WTC11 (cell line): ENCODE measurements at regions not wholly inside any gene's neighbourhood (a gene's known extent, or its start where the extent isn't known, plus 50 kb on each side); places are given as distances from the start of the nearest gene placed in this dataset.
"Not testable (repeated sequence)": the region's sequence is repeated elsewhere in the genome, so short reads cannot be mapped to it uniquely, and the experiment has no call there.

Experiments
- CTCF ChIP-seq: fragments of 200-600 bp; IDR thresholded peaks from 2 replicates; pipeline ENCODE4 v1.8.0; 2022; ENCODE audit warnings: antibody characterized with exemption
- ETV6 ChIP-seq: sonication (generic); formaldehyde crosslinking; IDR thresholded peaks from 2 replicates; pipeline ENCODE4 v1.8.1; 2022; ENCODE audit warnings: mild to moderate bottlenecking, missing genetic modification reagents
- PRDM15 ChIP-seq: sonication (generic); formaldehyde crosslinking; IDR thresholded peaks from 2 replicates; pipeline ENCODE4 v1.8.0; 2022; ENCODE audit warnings: missing genetic modification reagents
- PREB ChIP-seq: sonication (generic); formaldehyde crosslinking; IDR thresholded peaks from 2 replicates; pipeline ENCODE4 v1.8.1; 2022; ENCODE audit warnings: mild to moderate bottlenecking, missing genetic modification reagents, moderate library complexity, borderline replicate concordance
- USF1 ChIP-seq: sonication (generic); formaldehyde crosslinking; IDR thresholded peaks from 2 replicates; pipeline ENCODE4 v1.8.0; 2022; ENCODE audit warnings: mild to moderate bottlenecking, missing genetic modification reagents
- TF ChIP-seq, protein P1 (sequence below): sonication (generic); formaldehyde crosslinking; IDR thresholded peaks from 2 replicates; pipeline ENCODE4 v1.8.1; 2023; ENCODE audit warnings: mild to moderate bottlenecking, missing genetic modification reagents
- TF ChIP-seq, protein P2 (sequence below): sonication (generic); formaldehyde crosslinking; conservative IDR thresholded peaks from 2 replicates; pipeline ENCODE4 v1.8.1; 2022; ENCODE audit warnings: mild to moderate bottlenecking, missing genetic modification reagents
- TF ChIP-seq, protein P3 (sequence below): sonication (generic); formaldehyde crosslinking; IDR thresholded peaks from 2 replicates; pipeline ENCODE4 v1.8.1; 2023; ENCODE audit warnings: mild to moderate bottlenecking, missing genetic modification reagents, moderate library complexity

DNA sequence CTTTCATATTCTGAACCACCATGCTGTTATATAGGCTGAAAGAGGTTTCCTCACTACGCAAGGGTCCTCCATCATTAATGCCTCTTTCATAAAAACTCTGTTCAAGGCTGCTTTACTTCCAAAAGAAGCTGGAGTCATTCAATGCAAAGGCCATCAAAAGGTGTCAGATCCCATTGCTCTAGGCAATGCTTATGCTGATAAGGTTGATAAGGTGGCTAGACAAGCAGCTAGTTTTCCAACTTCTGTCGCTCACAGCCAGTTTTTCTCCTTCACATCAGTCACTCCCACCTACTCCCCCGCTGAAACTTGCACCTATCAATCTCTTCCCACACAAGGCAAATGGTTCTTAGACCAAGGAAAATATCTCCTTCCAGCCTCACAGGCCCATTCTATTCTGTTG lies 676.2 kb downstream of the TLE1 start:
- not testable (repeated sequence) for TF ChIP-seq PRDM15 (CRISPR knock-in tag); CTCF; USF1 (CRISPR knock-in tag); PREB (CRISPR knock-in tag); ETV6
- TF ChIP-seq, protein P1, sequence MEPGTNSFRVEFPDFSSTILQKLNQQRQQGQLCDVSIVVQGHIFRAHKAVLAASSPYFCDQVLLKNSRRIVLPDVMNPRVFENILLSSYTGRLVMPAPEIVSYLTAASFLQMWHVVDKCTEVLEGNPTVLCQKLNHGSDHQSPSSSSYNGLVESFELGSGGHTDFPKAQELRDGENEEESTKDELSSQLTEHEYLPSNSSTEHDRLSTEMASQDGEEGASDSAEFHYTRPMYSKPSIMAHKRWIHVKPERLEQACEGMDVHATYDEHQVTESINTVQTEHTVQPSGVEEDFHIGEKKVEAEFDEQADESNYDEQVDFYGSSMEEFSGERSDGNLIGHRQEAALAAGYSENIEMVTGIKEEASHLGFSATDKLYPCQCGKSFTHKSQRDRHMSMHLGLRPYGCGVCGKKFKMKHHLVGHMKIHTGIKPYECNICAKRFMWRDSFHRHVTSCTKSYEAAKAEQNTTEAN (CRISPR knock-in tag), result not testable (repeated sequence)
- TF ChIP-seq, protein P2, sequence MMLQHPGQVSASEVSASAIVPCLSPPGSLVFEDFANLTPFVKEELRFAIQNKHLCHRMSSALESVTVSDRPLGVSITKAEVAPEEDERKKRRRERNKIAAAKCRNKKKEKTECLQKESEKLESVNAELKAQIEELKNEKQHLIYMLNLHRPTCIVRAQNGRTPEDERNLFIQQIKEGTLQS (CRISPR knock-in tag), result not testable (repeated sequence)
- TF ChIP-seq, protein P3, sequence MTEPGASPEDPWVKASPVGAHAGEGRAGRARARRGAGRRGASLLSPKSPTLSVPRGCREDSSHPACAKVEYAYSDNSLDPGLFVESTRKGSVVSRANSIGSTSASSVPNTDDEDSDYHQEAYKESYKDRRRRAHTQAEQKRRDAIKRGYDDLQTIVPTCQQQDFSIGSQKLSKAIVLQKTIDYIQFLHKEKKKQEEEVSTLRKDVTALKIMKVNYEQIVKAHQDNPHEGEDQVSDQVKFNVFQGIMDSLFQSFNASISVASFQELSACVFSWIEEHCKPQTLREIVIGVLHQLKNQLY (CRISPR knock-in tag), result not testable (repeated sequence)
